T follicular helper cell (primary cell): ENCODE measurements at regions not wholly inside any gene's neighbourhood (a gene's known extent, or its start where the extent isn't known, plus 50 kb on each side); places are given as distances from the start of the nearest gene placed in this dataset.

Source experiments
- DNase-seq: peaks from one replicate; pipeline ENCODE4 v3.0.0-alpha.2; 2020; ENCODE audit warnings: low read depth

DNA sequence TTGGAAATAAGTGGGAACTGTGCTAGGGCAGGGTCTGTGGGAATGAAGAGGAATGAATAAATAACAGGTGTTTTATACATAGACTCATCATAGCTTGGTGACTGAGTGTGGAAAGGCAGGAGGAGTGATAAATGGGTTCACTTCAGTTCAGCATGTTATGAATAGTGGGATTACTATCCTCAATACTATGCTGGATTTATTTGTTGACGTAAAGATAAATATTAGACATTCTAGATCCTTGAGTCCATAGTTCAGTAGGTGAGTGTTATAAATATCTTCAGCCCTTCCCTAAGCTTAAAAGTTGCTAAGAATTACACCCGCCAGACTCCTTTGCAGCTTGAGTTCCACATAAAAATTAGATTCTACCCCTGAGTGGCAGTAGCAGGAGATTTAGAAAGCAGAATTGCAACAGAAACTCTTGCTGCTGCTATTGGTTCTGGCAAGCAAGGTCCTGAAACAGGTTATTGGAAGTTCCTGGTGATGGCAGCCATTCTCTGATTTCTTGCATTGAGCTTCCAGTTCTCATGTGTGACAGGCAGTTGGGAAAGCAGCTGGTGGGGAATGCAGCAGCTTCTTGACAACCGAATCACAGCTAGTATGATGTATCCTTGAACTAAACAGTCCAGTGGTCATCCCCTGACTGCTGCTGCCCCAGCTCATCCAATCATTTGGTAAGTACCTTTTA is 1558.9 kb downstream of the FAM181B start:
- no peak for DNase-seq

- no peak for DNase-seq
These were observed 1568.5 kb downstream of the FAM181B start for GRCh38 chr11:81165164-81165563.

DNA sequence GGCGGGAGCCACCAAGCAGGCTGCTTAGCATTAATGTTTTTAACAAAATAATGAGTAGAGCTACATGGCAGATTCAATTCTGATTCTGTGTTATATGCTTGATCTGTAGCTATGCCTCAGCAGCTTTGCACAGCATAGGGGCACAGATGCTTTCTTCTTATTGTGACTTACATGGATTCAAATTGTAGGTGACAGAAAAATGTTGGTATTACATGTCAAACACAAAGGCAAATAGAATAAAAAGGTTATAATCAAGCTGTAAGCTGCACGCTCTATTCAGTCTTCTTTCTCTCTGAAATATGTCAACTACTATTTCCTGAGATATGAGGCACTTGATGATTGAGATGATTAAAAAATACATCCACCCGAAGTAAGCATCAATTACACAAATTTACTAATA is 1573.8 kb downstream of the FAM181B start:
- DNase-seq = no peak

DNA sequence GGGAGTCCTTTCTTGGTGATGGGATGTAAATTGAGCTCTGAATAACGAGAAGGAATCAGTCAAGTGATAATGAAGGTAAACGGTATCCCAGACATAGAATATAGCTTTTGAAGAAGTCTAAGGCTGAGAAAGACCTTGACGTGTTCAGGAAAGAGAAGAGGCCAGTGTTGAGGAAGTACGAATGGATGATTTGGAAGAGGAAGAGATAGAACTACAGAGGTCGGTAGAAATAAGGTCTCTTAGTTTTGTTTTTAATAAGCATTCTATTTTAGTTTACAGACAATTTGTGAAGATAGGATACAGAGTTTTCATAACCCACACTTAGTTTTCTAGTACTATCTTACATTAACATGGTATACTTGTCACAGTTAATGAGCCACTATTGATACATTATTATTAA is 1598.1 kb downstream of the FAM181B start:
- DNase-seq = no peak

GRCh38 chr11:81129618-81130017 is 1604.0 kb downstream of the FAM181B start:
- DNase-seq = no peak

- no peak for DNase-seq
These were observed 1620.9 kb downstream of the FAM181B start for GRCh38 chr11:81112718-81113117.

GRCh38 chr11:81104051-81104450 is 1629.6 kb downstream of the FAM181B start:
- no peak for DNase-seq

GRCh38 chr11:81098471-81098870 is 1635.2 kb downstream of the FAM181B start:
- no peak for DNase-seq

DNA sequence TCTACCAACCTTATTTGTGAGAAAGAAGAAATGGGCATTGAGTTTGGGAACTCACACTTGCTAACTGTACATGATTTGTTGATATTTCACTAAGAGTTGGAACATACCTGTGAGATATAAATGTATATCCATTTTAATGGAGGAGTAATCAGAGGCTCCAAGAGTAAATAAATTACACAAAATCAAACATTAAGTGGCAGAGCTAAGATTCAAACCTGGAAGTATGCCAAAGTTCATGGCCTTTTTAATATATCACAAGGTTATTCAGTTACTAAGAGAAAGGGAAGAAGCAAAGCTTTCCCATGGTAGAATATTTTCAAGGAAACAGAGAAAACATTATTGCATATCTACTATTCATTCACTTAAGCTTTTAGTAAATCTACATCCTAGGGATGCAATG is 1641.1 kb downstream of the FAM181B start:
- DNase-seq = no peak

DNA sequence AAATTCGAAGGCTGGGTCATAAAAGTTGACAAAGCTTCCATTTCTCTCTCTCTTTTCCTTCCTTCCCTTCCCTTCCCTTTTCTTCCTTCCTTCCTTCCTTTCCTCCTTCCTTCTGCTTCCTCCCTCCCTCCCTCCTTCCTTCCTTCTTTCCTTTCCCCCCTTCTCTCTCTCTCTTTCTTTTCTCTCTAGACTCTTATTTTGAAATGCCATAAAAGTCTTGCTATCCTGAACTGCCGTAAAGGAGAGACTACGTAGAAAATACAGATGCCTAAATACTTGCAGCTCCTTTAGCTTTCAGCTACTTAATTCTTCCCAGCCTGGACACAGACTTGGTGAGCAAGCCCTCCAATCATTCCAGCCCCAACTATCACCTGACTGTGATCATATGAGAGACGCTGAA is 1644.4 kb downstream of the FAM181B start:
- DNase-seq = no peak

GRCh38 chr11:81080476-81080875 is 1639.6 kb upstream of the TENM4 start:
- no peak for DNase-seq

GRCh38 chr11:81072273-81072672 is 1631.4 kb upstream of the TENM4 start:
- DNase-seq = no peak

GRCh38 chr11:81071606-81072005 is 1630.8 kb upstream of the TENM4 start:
- no peak for DNase-seq

DNA sequence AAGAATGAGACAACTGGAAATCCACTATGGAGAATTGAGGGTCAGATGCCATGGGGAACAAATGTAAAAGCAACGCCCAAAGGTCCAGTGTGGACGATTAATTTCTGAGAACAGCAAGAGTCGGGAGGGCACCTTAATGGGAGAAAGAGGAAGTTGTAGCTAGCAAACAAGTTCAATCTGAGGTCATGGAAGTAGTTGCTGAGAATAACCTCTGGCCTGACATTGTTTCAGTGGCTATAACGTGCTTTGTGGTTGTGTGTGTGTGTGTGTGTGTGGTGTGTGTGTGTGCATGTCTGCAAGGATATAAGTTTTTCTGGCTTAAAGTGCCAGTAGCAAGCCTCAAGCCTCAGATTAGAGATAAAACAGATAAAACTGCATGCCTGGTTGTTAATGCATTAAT is 1630.1 kb upstream of the TENM4 start:
- no peak for DNase-seq

DNA sequence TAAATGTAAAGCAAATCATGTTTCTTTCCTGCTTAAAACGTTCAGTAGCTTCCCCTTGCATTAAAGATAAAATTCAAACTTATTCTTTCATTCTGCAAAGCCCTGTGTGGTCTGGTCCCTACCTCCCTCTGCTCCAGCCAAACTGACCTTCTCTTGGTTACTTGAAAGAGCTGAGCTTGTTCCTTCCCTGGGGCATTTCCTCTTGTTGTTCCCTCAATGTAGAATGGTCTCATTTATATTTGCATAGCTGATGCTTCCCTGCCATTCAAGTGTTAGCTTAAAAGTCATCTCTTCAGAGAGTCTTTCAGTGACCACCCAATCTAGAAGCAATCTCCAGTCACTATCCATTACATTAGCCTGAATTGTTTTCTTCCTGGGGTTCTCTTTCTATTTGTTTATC is 1618.5 kb upstream of the TENM4 start:
- no peak for DNase-seq

- no peak for DNase-seq
These were observed 1611.7 kb upstream of the TENM4 start for GRCh38 chr11:81052344-81053158.

DNA sequence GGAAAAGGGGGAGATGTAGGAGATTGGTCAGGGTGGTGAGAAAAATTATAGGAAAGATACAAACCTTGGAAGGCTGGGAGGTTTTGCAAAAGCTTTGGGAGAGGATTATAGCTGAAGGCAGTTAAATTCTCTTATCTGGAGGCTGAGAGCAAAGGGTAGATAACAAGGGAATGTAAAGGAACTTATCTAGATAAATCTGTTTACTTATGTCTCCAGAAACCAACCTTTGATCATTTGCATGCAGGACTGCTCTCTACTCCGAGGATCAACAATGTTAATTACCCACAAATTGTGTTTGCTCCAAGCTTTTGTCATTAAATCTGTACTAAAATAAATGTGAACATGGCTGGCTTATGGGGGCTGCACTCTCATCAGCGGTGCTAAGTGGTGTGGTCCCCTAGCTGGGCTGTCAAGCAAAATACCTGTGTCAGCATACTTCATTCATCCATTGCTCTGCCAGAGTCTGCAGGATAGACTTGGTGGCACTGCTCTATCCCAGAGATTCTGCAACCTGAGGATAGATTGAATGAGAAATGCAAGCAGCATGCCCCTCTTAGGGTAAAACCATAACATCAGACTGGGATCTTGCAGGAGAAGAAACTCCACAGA is 1599.2 kb upstream of the TENM4 start:
- no peak for DNase-seq

DNA sequence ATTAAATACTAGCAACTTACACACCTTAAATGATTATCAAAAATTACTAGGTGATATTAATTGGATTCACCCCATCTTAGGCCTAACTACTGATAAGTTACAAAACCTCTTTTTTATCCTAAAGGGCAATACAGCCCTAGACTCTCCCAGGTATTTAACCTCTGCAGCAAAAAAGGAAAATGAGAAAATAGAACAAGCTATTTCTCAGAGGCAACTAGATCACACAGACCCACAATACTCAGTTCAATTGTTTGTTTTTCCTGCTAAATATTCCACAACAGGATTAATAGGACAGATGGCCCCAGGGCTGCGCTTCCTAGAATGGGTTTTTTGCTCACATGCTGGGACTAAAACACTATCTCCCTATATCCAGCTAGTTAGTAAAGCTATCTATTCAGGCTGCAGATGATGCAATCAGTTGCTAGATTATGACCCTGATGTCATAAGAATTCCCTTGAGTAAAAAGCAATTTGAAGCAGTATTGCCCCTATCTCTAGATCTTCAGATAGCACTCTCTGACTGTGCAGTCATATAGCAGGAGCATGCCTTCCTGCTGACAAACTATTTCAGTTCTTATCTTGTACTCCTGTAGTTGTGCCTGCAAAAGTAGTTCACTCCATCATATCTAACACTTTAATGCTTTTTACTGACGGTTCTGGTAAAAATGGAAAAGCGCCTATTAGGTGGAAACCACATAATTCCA is 1595.5 kb upstream of the TENM4 start:
- DNase-seq = no peak

- DNase-seq = no peak
These were observed 1593.1 kb upstream of the TENM4 start for GRCh38 chr11:81033779-81034540.

- no peak for DNase-seq
These were observed 1592.1 kb upstream of the TENM4 start for GRCh38 chr11:81032906-81033305.

DNA sequence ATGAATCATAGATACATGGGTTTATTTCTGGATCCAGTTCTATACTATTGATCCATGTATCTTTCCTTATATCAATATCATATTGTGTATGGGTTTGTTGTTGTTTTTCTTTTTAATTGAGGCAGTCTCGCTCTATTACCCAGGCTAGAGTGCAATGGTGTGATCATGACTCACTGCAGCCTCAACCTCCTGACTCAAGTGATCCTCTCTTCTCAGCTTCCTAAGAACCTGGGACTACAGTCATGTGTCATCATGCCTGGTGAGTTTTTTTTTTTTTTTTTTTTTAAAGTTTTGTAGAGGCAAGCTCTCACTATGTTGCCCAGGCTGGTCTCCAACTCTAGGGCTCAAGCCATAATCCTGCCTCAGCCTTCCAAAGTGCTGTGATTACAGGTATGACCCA is 1589.4 kb upstream of the TENM4 start:
- no peak for DNase-seq

- DNase-seq = no peak
These were observed 1585.2 kb upstream of the TENM4 start for GRCh38 chr11:81026032-81026431.
